ENCODE measurements at regions not wholly inside any gene's neighbourhood (a gene's known extent, or its start where the extent isn't known, plus 50 kb on each side); places are given as distances from the start of the nearest gene placed in this dataset.

GRCh38 chr3:86561215-86561614 is 429.7 kb downstream of the VGLL3 start:
- H3K36me3 ChIP-seq (ENCODE audit: control insufficient read depth, insufficient read depth, low read length), result no peaks in the 10 kb centered on the region
- H3K4me3 ChIP-seq (ENCODE audit: low read depth, low read length), result no peak overlapping the region
- H3K4me1 ChIP-seq (ENCODE audit: control insufficient read depth, insufficient read depth, low read length), result peaks cover 7% of the 10 kb centered on the region

GRCh38 chr3:86554383-86554782 is 436.6 kb downstream of the VGLL3 start:
- no peak overlapping the region for H3K9ac ChIP-seq (ENCODE audit: low read length)
- H3K36me3 ChIP-seq (ENCODE audit: control insufficient read depth, insufficient read depth, low read length), result no peaks in the 10 kb centered on the region
- no peaks in the 10 kb centered on the region for H3K27me3 ChIP-seq (ENCODE audit: control insufficient read depth, insufficient read depth, low read length)
- H3K4me3 ChIP-seq (ENCODE audit: low read depth, low read length), result no peak overlapping the region
- H3K4me1 ChIP-seq (ENCODE audit: control insufficient read depth, insufficient read depth, low read length), result no peaks in the 10 kb centered on the region; the same call in 1 of the 2 replicates
- H3K27ac ChIP-seq (ENCODE audit: low read depth, low read length), result no peak overlapping the region
- no peaks in the 10 kb centered on the region for H3K9me3 ChIP-seq (ENCODE audit: control insufficient read depth, insufficient read depth, low read depth, low read length)

More at GRCh38 chr3:86561215-86561614, 429.7 kb downstream of the VGLL3 start:
- Histone ChIP-seq H3K9ac (ENCODE audit: low read length) (no peak overlapping the region), H3K27ac (ENCODE audit: low read depth, low read length) (no peak overlapping the region), H3K9me3 (ENCODE audit: control insufficient read depth, insufficient read depth, low read depth, low read length) (no peaks in the 10 kb centered on the region), H3K27me3 (ENCODE audit: control insufficient read depth, insufficient read depth, low read length) (no peaks in the 10 kb centered on the region)

GRCh38 chr3:86547692-86548091 is 443.3 kb downstream of the VGLL3 start:
- Histone ChIP-seq H3K27me3 (ENCODE audit: control insufficient read depth, insufficient read depth, low read length) (no peaks in the 10 kb centered on the region), H3K9ac (ENCODE audit: low read length) (no peak overlapping the region), H3K36me3 (ENCODE audit: control insufficient read depth, insufficient read depth, low read length) (no peaks in the 10 kb centered on the region), H3K4me3 (ENCODE audit: low read depth, low read length) (no peak overlapping the region), H3K9me3 (ENCODE audit: control insufficient read depth, insufficient read depth, low read depth, low read length) (no peaks in the 10 kb centered on the region), H3K27ac (ENCODE audit: low read depth, low read length) (no peak overlapping the region), H3K4me1 (ENCODE audit: control insufficient read depth, insufficient read depth, low read length) (peaks cover 25% of the 10 kb centered on the region)

GRCh38 chr3:86537171-86537570 is 453.8 kb downstream of the VGLL3 start:
- Histone ChIP-seq H3K27me3 (ENCODE audit: control insufficient read depth, insufficient read depth, low read length) (no peaks in the 10 kb centered on the region), H3K36me3 (ENCODE audit: control insufficient read depth, insufficient read depth, low read length) (peaks cover 6% of the 10 kb centered on the region; the same call in 1 of the 2 replicates), H3K27ac (ENCODE audit: low read depth, low read length) (no peak overlapping the region), H3K4me1 (ENCODE audit: control insufficient read depth, insufficient read depth, low read length) (no peaks in the 10 kb centered on the region), H3K9me3 (ENCODE audit: control insufficient read depth, insufficient read depth, low read depth, low read length) (peaks cover 27% of the 10 kb centered on the region), H3K9ac (ENCODE audit: low read length) (no peak overlapping the region), H3K4me3 (ENCODE audit: low read depth, low read length) (no peak overlapping the region)

GRCh38 chr3:86519819-86520218 is 471.1 kb downstream of the VGLL3 start:
- no peaks in the 10 kb centered on the region for H3K27me3 ChIP-seq (ENCODE audit: control insufficient read depth, insufficient read depth, low read length)
- H3K9ac ChIP-seq (ENCODE audit: low read length), result no peak overlapping the region
- H3K9me3 ChIP-seq (ENCODE audit: control insufficient read depth, insufficient read depth, low read depth, low read length), result no peaks in the 10 kb centered on the region
- H3K4me3 ChIP-seq (ENCODE audit: low read depth, low read length), result no peak overlapping the region
- H3K4me1 ChIP-seq (ENCODE audit: control insufficient read depth, insufficient read depth, low read length), result no peaks in the 10 kb centered on the region
- no peak overlapping the region for H3K27ac ChIP-seq (ENCODE audit: low read depth, low read length)
- no peaks in the 10 kb centered on the region for H3K36me3 ChIP-seq (ENCODE audit: control insufficient read depth, insufficient read depth, low read length)

GRCh38 chr3:86481636-86482035 is 509.3 kb downstream of the VGLL3 start:
- H3K9ac ChIP-seq (ENCODE audit: low read length), result no peak overlapping the region
- no peak overlapping the region for H3K4me3 ChIP-seq (ENCODE audit: low read depth, low read length)

GRCh38 chr3:86481031-86481430 is 509.9 kb downstream of the VGLL3 start:
- H3K27ac ChIP-seq (ENCODE audit: low read depth, low read length), result no peak overlapping the region; the same call in 1 of the 2 replicates
- H3K4me3 ChIP-seq (ENCODE audit: low read depth, low read length), result no peak overlapping the region
- no peaks in the 10 kb centered on the region for H3K36me3 ChIP-seq (ENCODE audit: control insufficient read depth, insufficient read depth, low read length)
- H3K9ac ChIP-seq (ENCODE audit: low read length), result no peak overlapping the region
- H3K4me1 ChIP-seq (ENCODE audit: control insufficient read depth, insufficient read depth, low read length), result peaks cover 3% of the 10 kb centered on the region; the same call in 1 of the 2 replicates
- no peaks in the 10 kb centered on the region for H3K9me3 ChIP-seq (ENCODE audit: control insufficient read depth, insufficient read depth, low read depth, low read length)
- no peaks in the 10 kb centered on the region for H3K27me3 ChIP-seq (ENCODE audit: control insufficient read depth, insufficient read depth, low read length)

More at GRCh38 chr3:86481636-86482035, 509.3 kb downstream of the VGLL3 start:
- Histone ChIP-seq H3K27me3 (ENCODE audit: control insufficient read depth, insufficient read depth, low read length) (no peaks in the 10 kb centered on the region), H3K4me1 (ENCODE audit: control insufficient read depth, insufficient read depth, low read length) (peaks cover 3% of the 10 kb centered on the region; the same call in 1 of the 2 replicates), H3K27ac (ENCODE audit: low read depth, low read length) (no peak overlapping the region; the same call in 1 of the 2 replicates), H3K9me3 (ENCODE audit: control insufficient read depth, insufficient read depth, low read depth, low read length) (no peaks in the 10 kb centered on the region), H3K36me3 (ENCODE audit: control insufficient read depth, insufficient read depth, low read length) (no peaks in the 10 kb centered on the region)

GRCh38 chr3:86464180-86464579 is 526.8 kb downstream of the VGLL3 start:
- Histone ChIP-seq H3K4me3 (ENCODE audit: low read depth, low read length) (no peak overlapping the region), H3K9ac (ENCODE audit: low read length) (no peak overlapping the region), H3K4me1 (ENCODE audit: control insufficient read depth, insufficient read depth, low read length) (no peaks in the 10 kb centered on the region), H3K27ac (ENCODE audit: low read depth, low read length) (no peak overlapping the region), H3K27me3 (ENCODE audit: control insufficient read depth, insufficient read depth, low read length) (no peaks in the 10 kb centered on the region), H3K9me3 (ENCODE audit: control insufficient read depth, insufficient read depth, low read depth, low read length) (no peaks in the 10 kb centered on the region; the same call in 1 of the 2 replicates), H3K36me3 (ENCODE audit: control insufficient read depth, insufficient read depth, low read length) (no peaks in the 10 kb centered on the region)

- no peak overlapping the region for H3K9ac ChIP-seq (ENCODE audit: low read length)
- H3K36me3 ChIP-seq (ENCODE audit: control insufficient read depth, insufficient read depth, low read length), result no peaks in the 10 kb centered on the region
- no peaks in the 10 kb centered on the region for H3K27me3 ChIP-seq (ENCODE audit: control insufficient read depth, insufficient read depth, low read length)
- no peak overlapping the region for H3K4me3 ChIP-seq (ENCODE audit: low read depth, low read length)
- H3K4me1 ChIP-seq (ENCODE audit: control insufficient read depth, insufficient read depth, low read length), result no peaks in the 10 kb centered on the region
- no peak overlapping the region for H3K27ac ChIP-seq (ENCODE audit: low read depth, low read length)
- H3K9me3 ChIP-seq (ENCODE audit: control insufficient read depth, insufficient read depth, low read depth, low read length), result no peaks in the 10 kb centered on the region
These were observed 539.2 kb downstream of the VGLL3 start for GRCh38 chr3:86451749-86452148.

- H3K4me1 ChIP-seq (ENCODE audit: control insufficient read depth, insufficient read depth, low read length), result no peaks in the 10 kb centered on the region
- H3K4me3 ChIP-seq (ENCODE audit: low read depth, low read length), result no peak overlapping the region
- H3K9ac ChIP-seq (ENCODE audit: low read length), result no peak overlapping the region
- no peak overlapping the region for H3K27ac ChIP-seq (ENCODE audit: low read depth, low read length)
- no peaks in the 10 kb centered on the region for H3K27me3 ChIP-seq (ENCODE audit: control insufficient read depth, insufficient read depth, low read length)
- H3K9me3 ChIP-seq (ENCODE audit: control insufficient read depth, insufficient read depth, low read depth, low read length), result no peaks in the 10 kb centered on the region
- no peaks in the 10 kb centered on the region for H3K36me3 ChIP-seq (ENCODE audit: control insufficient read depth, insufficient read depth, low read length)
These were observed 552.4 kb downstream of the VGLL3 start for GRCh38 chr3:86438544-86438943.

GRCh38 chr3:86427343-86427742 is 563.6 kb downstream of the VGLL3 start:
- Histone ChIP-seq H3K4me3 (ENCODE audit: low read depth, low read length) (no peak overlapping the region), H3K9ac (ENCODE audit: low read length) (no peak overlapping the region), H3K36me3 (ENCODE audit: control insufficient read depth, insufficient read depth, low read length) (no peaks in the 10 kb centered on the region), H3K27me3 (ENCODE audit: control insufficient read depth, insufficient read depth, low read length) (no peaks in the 10 kb centered on the region), H3K9me3 (ENCODE audit: control insufficient read depth, insufficient read depth, low read depth, low read length) (no peaks in the 10 kb centered on the region), H3K4me1 (ENCODE audit: control insufficient read depth, insufficient read depth, low read length) (no peaks in the 10 kb centered on the region), H3K27ac (ENCODE audit: low read depth, low read length) (no peak overlapping the region)
